SK-N-SH (cell line): ENCODE measurements at regions not wholly inside any gene's neighbourhood (a gene's known extent, or its start where the extent isn't known, plus 50 kb on each side); places are given as distances from the start of the nearest gene placed in this dataset.

Experiments
- CTCF ChIA-PET: fragments of 300-600, 350-600 bp; formaldehyde crosslinking; extraction: SDS; loops from one replicate; lab custom pipeline; 2021; lab: Yijun Ruan, JAX
- POLR2A ChIA-PET: fragments of 350-600 bp; sonication (Branson Sonifier 250); formaldehyde crosslinking; extraction: SDS; loops from one replicate; lab custom pipeline; 2020; ENCODE audit warnings: antibody characterized with exemption, inconsistent platforms; lab: Yijun Ruan, JAX
- DNase-seq: peaks from one replicate; pipeline ENCODE4 v3.0.0; 2012
- H2AFZ ChIP-seq: fragments of 200-600 bp; sonication (generic); 2 replicates; pipeline ENCODE4 v1.8.1; 2016; ENCODE audit warnings: antibody characterized with exemption, mild to moderate bottlenecking, low read depth
- H3F3A ChIP-seq: fragments of 200-600 bp; sonication (generic); replicated peaks from 2 replicates; pipeline ENCODE3; 2016; ENCODE audit warnings: antibody characterized with exemption, mild to moderate bottlenecking; ENCODE audit not compliant: insufficient read depth
- H3K27ac ChIP-seq, 2 experiments: fragments of 200-500 bp in 1 of 2; fragments of 200-600 bp in 1 of 2; sonication (Bioruptor generic) in 1 of 2; sonication (generic), shearing (Covaris generic) in 1 of 2; 2 replicates each; pipeline versions ENCODE4 v1.5.1 to v1.6.1; 2014 to 2016; ENCODE audit warnings: low read depth in 2 of 2, inconsistent platforms in 1 of 2, low read length in 1 of 2, mild to moderate bottlenecking in 1 of 2, mixed read lengths in 1 of 2
- H3K27me3 ChIP-seq: fragments of 200-600 bp; sonication (generic), shearing (Covaris generic); 2 replicates; pipeline ENCODE4 v1.6.1; 2016; ENCODE audit warnings: mixed run types; ENCODE audit not compliant: insufficient read depth
- H3K36me3 ChIP-seq, 2 experiments: fragments of 200-500 bp in 1 of 2; fragments of 200-600 bp in 1 of 2; sonication (Bioruptor generic) in 1 of 2; sonication (generic) in 1 of 2; replicated peaks in 1 of 2; 2 replicates each; pipeline versions ENCODE3 to v1.5.1; 2014 to 2016; ENCODE audit warnings: low read length in 1 of 2, mild to moderate bottlenecking in 1 of 2; ENCODE audit not compliant: insufficient read depth in 2 of 2, control insufficient read depth in 1 of 2
- H3K4me1 ChIP-seq, 2 experiments: fragments of 200-500 bp in 1 of 2; fragments of 200-600 bp in 1 of 2; sonication (Bioruptor generic) in 1 of 2; sonication (generic), shearing (Covaris generic) in 1 of 2; 2 replicates each; pipeline versions ENCODE4 v1.5.1 to v1.6.1; 2014 to 2016; ENCODE audit warnings: low read depth in 1 of 2, low read length in 1 of 2, mixed run types in 1 of 2; ENCODE audit not compliant: insufficient read depth in 2 of 2, control insufficient read depth in 1 of 2
- H3K4me2 ChIP-seq: fragments of 200-600 bp; sonication (generic), shearing (Covaris generic); 2 replicates; pipeline ENCODE4 v1.6.1; 2017; ENCODE audit warnings: mixed run types
- H3K4me3 ChIP-seq, 2 experiments: fragments of 200-500 bp in 1 of 2; fragments of 200-600 bp in 1 of 2; sonication (Bioruptor generic) in 1 of 2; sonication (generic), shearing (Covaris generic) in 1 of 2; 2 replicates each; pipeline versions ENCODE4 v1.5.1 to v1.8.1; 2014 to 2016; ENCODE audit warnings: low read depth in 2 of 2, inconsistent platforms in 1 of 2, low read length in 1 of 2, mild to moderate bottlenecking in 1 of 2, mixed read lengths in 1 of 2, moderate library complexity in 1 of 2
- H3K79me2 ChIP-seq: fragments of 200-600 bp; sonication (generic); 2 replicates; pipeline ENCODE4 v1.8.1; 2017; ENCODE audit warnings: mild to moderate bottlenecking; ENCODE audit not compliant: insufficient read depth
- H3K9ac ChIP-seq: fragments of 200-600 bp; sonication (generic); 2 replicates; pipeline ENCODE4 v1.6.1; 2017; ENCODE audit warnings: mixed run types
- H3K9me2 ChIP-seq: fragments of 200-600 bp; sonication (generic); 2 replicates; pipeline ENCODE4 v1.6.1; 2017; ENCODE audit warnings: mixed run types
- H3K9me3 ChIP-seq: fragments of 200-600 bp; sonication (generic); 2 replicates; pipeline ENCODE4 v1.6.1; 2017; ENCODE audit warnings: mixed run types, mild to moderate bottlenecking, moderate library complexity
- H4K20me1 ChIP-seq: fragments of 200-600 bp; sonication (generic); 2 replicates; pipeline ENCODE4 v1.6.1; 2017; ENCODE audit warnings: mild to moderate bottlenecking, mixed run types; ENCODE audit not compliant: insufficient read depth
- FOXM1 ChIP-seq: IDR thresholded peaks from 2 replicates; pipeline ENCODE4 v1.4.0; 2012; ENCODE audit warnings: low read depth, mild to moderate bottlenecking
- JUND ChIP-seq: IDR thresholded peaks from 2 replicates; pipeline ENCODE4 v1.4.0; 2012
- NRF1 ChIP-seq: IDR thresholded peaks from 2 replicates; pipeline ENCODE4 v1.6.1; 2012; ENCODE audit warnings: low read depth, mild to moderate bottlenecking, low read length
- PBX3 ChIP-seq: IDR thresholded peaks from 2 replicates; pipeline ENCODE4; 2012
- POLR2AphosphoS5 ChIP-seq: IDR thresholded peaks from 2 replicates; pipeline ENCODE4 v1.6.1; 2012; ENCODE audit warnings: low read depth, low read length
- RAD21 ChIP-seq: IDR thresholded peaks from 2 replicates; pipeline ENCODE4 v1.6.1; 2012; ENCODE audit warnings: mild to moderate bottlenecking, low read length
- RCOR1 ChIP-seq: fragments of 150-350 bp; IDR thresholded peaks from 2 replicates; pipeline ENCODE4 v1.6.1; 2017; ENCODE audit warnings: antibody characterized with exemption, low read length
- RFX5 ChIP-seq: IDR thresholded peaks from 2 replicates; pipeline ENCODE4 v1.6.1; 2012; ENCODE audit warnings: mild to moderate bottlenecking, improper control_type of control experiment, low read length
- RXRA ChIP-seq: IDR thresholded peaks from 2 replicates; pipeline ENCODE4 v1.4.0; 2012; ENCODE audit warnings: low read depth, mild to moderate bottlenecking, borderline replicate concordance
- SMC3 ChIP-seq: IDR thresholded peaks from 2 replicates; pipeline ENCODE4 v1.6.1; 2012; ENCODE audit warnings: low read depth, low read length, improper control_type of control experiment
- TCF12 ChIP-seq: IDR thresholded peaks from 2 replicates; pipeline ENCODE4 v1.4.0; 2012
- TEAD4 ChIP-seq: IDR thresholded peaks from 2 replicates; pipeline ENCODE4 v1.4.0; 2012; ENCODE audit warnings: mild to moderate bottlenecking, borderline replicate concordance; ENCODE audit not compliant: insufficient read depth
- whole genome bisulfite sequencing: methylation state at CpG from one replicate; pipeline ENCODE4 v1.1.6; 2017; ENCODE audit warnings: low lambda C conversion rate; 5-methylcytosine and 5-hydroxymethylcytosine counted together

- H3K9me2 ChIP-seq = no peaks in the 10 kb centered on the region
- no peak overlapping the region for H2AFZ ChIP-seq
- H4K20me1 ChIP-seq = no peaks in the 10 kb centered on the region
- H3K79me2 ChIP-seq = no peaks in the 10 kb centered on the region
- no peak overlapping the region for H3K9ac ChIP-seq
- no peaks in the 10 kb centered on the region for H3F3A ChIP-seq
- H3K4me2 ChIP-seq = no peak overlapping the region
- 44% methylated on average over 8 of the region's 10 CpGs for WGBS
- no peak for DNase-seq
- H3K4me1 ChIP-seq = peaks cover 0 to 2% of the 10 kb centered on the region in 2 experiments; a peak in 2 of 4 replicates
- H3K4me3 ChIP-seq = no peak overlapping the region
- H3K9me3 ChIP-seq = no peaks in the 10 kb centered on the region
- no peaks in the 10 kb centered on the region for H3K36me3 ChIP-seq
- TF ChIP-seq JUND (no peak), RFX5 (no peak), SMC3 (no peak), RAD21 (no peak), POLR2AphosphoS5 (no peak), PBX3 (no peak), FOXM1 (no peak), TCF12 (no peak)
- TF ChIP-seq, all 33 proteins: peak for 0
- no peak overlapping the region for H3K27ac ChIP-seq
- POLR2A ChIA-PET = no interaction called here
- CTCF ChIA-PET = interaction anchor here (1.6 kb wide), 1 partner anchor 193 kb away, joined by 4 read pairs; no protein-coding TSS in a partner anchor
- H3K27me3 ChIP-seq = no peaks in the 10 kb centered on the region
Observed at GRCh38 chr17:17421346-17422216, 55.2 kb upstream of the MED9 start.

GRCh38 chr17:17422217-17422610, 54.6 kb upstream of the MED9 start:
- WGBS = 38% methylated on average over 2 of the region's 5 CpGs
- no peak for DNase-seq
- no peaks in the 10 kb centered on the region; a peak in 1 of 4 replicates for H3K4me1 ChIP-seq
- H3F3A ChIP-seq = no peaks in the 10 kb centered on the region
- H3K4me2 ChIP-seq = no peak overlapping the region
- ChIA-PET POLR2A (no interaction called here), CTCF (interaction anchor here (1.6 kb wide), 1 partner anchor 192 kb away, joined by 4 read pairs; no protein-coding TSS in a partner anchor)
- H4K20me1 ChIP-seq = no peaks in the 10 kb centered on the region
- TF ChIP-seq TEAD4 = no peak
- TF ChIP-seq RCOR1 = no peak
- TF ChIP-seq RXRA = no peak
- TF ChIP-seq NRF1 = no peak
- H3K9ac ChIP-seq = no peak overlapping the region
- H3K4me3 ChIP-seq = no peak overlapping the region
- no peak overlapping the region for H2AFZ ChIP-seq
- H3K9me2 ChIP-seq = no peaks in the 10 kb centered on the region
- no peaks in the 10 kb centered on the region for H3K79me2 ChIP-seq
- no peaks in the 10 kb centered on the region for H3K36me3 ChIP-seq
- no peaks in the 10 kb centered on the region for H3K9me3 ChIP-seq
- no peaks in the 10 kb centered on the region for H3K27me3 ChIP-seq
- H3K27ac ChIP-seq = no peak overlapping the region
